GM12865 (cell line): ENCODE measurements at regions not wholly inside any gene's neighbourhood (a gene's known extent, or its start where the extent isn't known, plus 50 kb on each side); places are given as distances from the start of the nearest gene placed in this dataset.

ENCODE experiments used
- DNase-seq: peaks from one replicate; pipeline ENCODE4 v3.0.0; 2010; ENCODE audit warnings: low read depth
- H3K4me3 ChIP-seq: 2 replicates; pipeline ENCODE4 v1.5.1; 2011; ENCODE audit warnings: mild to moderate bottlenecking, low read depth, low read length, control low read depth
- CTCF ChIP-seq: IDR thresholded peaks from 2 replicates; pipeline ENCODE4 v1.5.1; 2011; ENCODE audit warnings: low read length, control low read depth, low read depth, inconsistent platforms; ENCODE audit not compliant: insufficient read depth; ENCODE audit errors: missing control alignments

- DNase-seq: no peak
- H3K4me3 ChIP-seq: no peak overlapping the region
- TF ChIP-seq CTCF: no peak
Observed at GRCh38 chr1:240672132-240672811, 60.3 kb upstream of the GREM2 start.

GRCh38 chr1:240667351-240667750, 55.4 kb upstream of the GREM2 start:
- no peak overlapping the region for H3K4me3 ChIP-seq
- no peak for DNase-seq
- TF ChIP-seq CTCF: no peak

GRCh38 chr1:240666568-240667198, 54.7 kb upstream of the GREM2 start:
- no peak for TF ChIP-seq CTCF
- no peak overlapping the region for H3K4me3 ChIP-seq
- DNase-seq: no peak

GRCh38 chr1:240663169-240663879, 51.4 kb upstream of the GREM2 start:
- no peak for TF ChIP-seq CTCF
- no peak overlapping the region for H3K4me3 ChIP-seq
- DNase-seq: no peak
